CD14-positive monocyte (primary cell): ENCODE measurements at regions not wholly inside any gene's neighbourhood (a gene's known extent, or its start where the extent isn't known, plus 50 kb on each side); places are given as distances from the start of the nearest gene placed in this dataset.

Experiments
- DNase-seq, 3 donors: peaks; one replicate each; pipeline ENCODE4 v3.0.0-alpha.2; 2011 to 2022
- H2AFZ ChIP-seq: 2 replicates; pipeline ENCODE4 v1.6.0; 2012; ENCODE audit warnings: mild to moderate bottlenecking, low read depth, low read length, inconsistent platforms; ENCODE audit not compliant: insufficient read depth, poor library complexity, severe bottlenecking
- H3K27ac ChIP-seq, 2 donors: 1 replicate in 1 of 2; 2 replicates in 1 of 2; pipeline ENCODE4 v1.5.1; 2012 to 2013; ENCODE audit warnings: low read length in 2 of 2, control low read depth in 1 of 2, inconsistent platforms in 1 of 2, low read depth in 1 of 2, mild to moderate bottlenecking in 1 of 2
- H3K27me3 ChIP-seq, 2 donors: one replicate each; pipeline versions ENCODE4 v1.6.0 to v1.6.1; 2011 to 2013; ENCODE audit warnings: low read length in 2 of 2; ENCODE audit not compliant: control insufficient read depth in 2 of 2, insufficient read depth in 2 of 2
- H3K36me3 ChIP-seq, 2 donors: replicated peaks in 1 of 2; 1 replicate in 1 of 2; 2 replicates in 1 of 2; pipeline versions ENCODE4 v1.5.1 to v1.6.1; 2012 to 2013; ENCODE audit warnings: low read length in 2 of 2, control low read depth in 1 of 2, inconsistent platforms in 1 of 2, mild to moderate bottlenecking in 1 of 2; ENCODE audit not compliant: insufficient read depth in 2 of 2, control insufficient read depth in 1 of 2
- H3K4me1 ChIP-seq, 2 donors: 1 replicate in 1 of 2; 2 replicates in 1 of 2; pipeline versions ENCODE4 v1.5.1 to v1.6.1; 2012 to 2013; ENCODE audit warnings: low read length in 2 of 2, control low read depth in 1 of 2, inconsistent platforms in 1 of 2, mild to moderate bottlenecking in 1 of 2, moderate library complexity in 1 of 2; ENCODE audit not compliant: insufficient read depth in 2 of 2, control insufficient read depth in 1 of 2
- H3K4me2 ChIP-seq: replicated peaks from 2 replicates; pipeline ENCODE3; 2012; ENCODE audit warnings: low read length, moderate library complexity, mild to moderate bottlenecking; ENCODE audit not compliant: poor library complexity, severe bottlenecking; ENCODE audit errors: extremely low read depth
- H3K4me3 ChIP-seq, 3 experiments: fragments of 200-600 bp in 1 of 3; sonication (generic) in 1 of 3; replicated peaks in 1 of 3; 1 replicate in 2 of 3; 2 replicates in 1 of 3; pipeline ENCODE4 v1.5.1; 2011 to 2013; ENCODE audit warnings: low read length in 3 of 3, mild to moderate bottlenecking in 3 of 3, control low read depth in 2 of 3, low read depth in 2 of 3, inconsistent platforms in 1 of 3, moderate library complexity in 1 of 3
- H3K79me2 ChIP-seq: 2 replicates; pipeline ENCODE4 v1.6.0; 2012; ENCODE audit warnings: mild to moderate bottlenecking, control low read depth, inconsistent platforms, low read length, moderate library complexity; ENCODE audit not compliant: insufficient read depth
- H3K9ac ChIP-seq: 2 replicates; pipeline ENCODE4 v1.6.0; 2017; ENCODE audit warnings: low read length, mild to moderate bottlenecking; ENCODE audit not compliant: insufficient read depth, poor library complexity, severe bottlenecking
- H3K9me3 ChIP-seq, 2 donors: replicated peaks in 1 of 2; 1 replicate in 1 of 2; 2 replicates in 1 of 2; pipeline versions ENCODE4 v1.5.1 to v1.6.1; 2012 to 2013; ENCODE audit warnings: low read length in 2 of 2, control low read depth in 1 of 2; ENCODE audit not compliant: control insufficient read depth in 1 of 2, insufficient read depth in 1 of 2
- H4K20me1 ChIP-seq: 2 replicates; pipeline ENCODE4 v1.6.0; 2012; ENCODE audit warnings: mild to moderate bottlenecking, low read length, control low read depth, moderate library complexity; ENCODE audit not compliant: insufficient read depth
- H3K27ac Mint-ChIP-seq, 7 donors: one replicate each; pipeline ENCODE4 v1.8.0; 2020; ENCODE audit warnings: mild to moderate bottlenecking in 7 of 7, mixed read lengths in 7 of 7, moderate library complexity in 6 of 7, inconsistent platforms in 2 of 7
- H3K27me3 Mint-ChIP-seq, 3 donors: one replicate each; pipeline ENCODE4 v1.8.0; 2021 to 2022; ENCODE audit warnings: low read depth in 3 of 3, mild to moderate bottlenecking in 3 of 3, mixed read lengths in 3 of 3, moderate library complexity in 3 of 3, inconsistent platforms in 1 of 3
- H3K36me3 Mint-ChIP-seq, 2 donors: one replicate each; pipeline ENCODE4 v1.8.0; 2020; ENCODE audit warnings: mixed read lengths in 2 of 2, inconsistent platforms in 1 of 2, mild to moderate bottlenecking in 1 of 2
- H3K4me1 Mint-ChIP-seq: one replicate; pipeline ENCODE4 v1.8.0; 2020; ENCODE audit warnings: mild to moderate bottlenecking, mixed read lengths
- H3K4me3 Mint-ChIP-seq, 2 donors: one replicate each; pipeline ENCODE4 v1.8.0; 2020; ENCODE audit warnings: mild to moderate bottlenecking in 2 of 2, mixed read lengths in 2 of 2, moderate library complexity in 1 of 2
- H3K9me3 Mint-ChIP-seq, 7 donors: one replicate each; pipeline ENCODE4 v1.8.0; 2020 to 2022; ENCODE audit warnings: mixed read lengths in 7 of 7, mild to moderate bottlenecking in 6 of 7, moderate library complexity in 6 of 7, inconsistent platforms in 2 of 7
- CTCF ChIP-seq: fragments of 200-600 bp; IDR thresholded peaks from one replicate; pipeline ENCODE4 v1.8.0; 2022; ENCODE audit warnings: antibody characterized with exemption, mild to moderate bottlenecking
- WGBS: methylation state at CpG from one replicate; pipeline ENCODE4 v1.1.5; 2013; ENCODE audit warnings: missing lambda C conversion rate; ENCODE audit not compliant: insufficient coverage; 5-methylcytosine and 5-hydroxymethylcytosine counted together
- intact Hi-C, 2 donors: fragments of 100-400 bp; cut with micrococcal nuclease; formaldehyde crosslinking; loops; one replicate each; pipeline versions ENCODE4 v1.15.0 to v1.15.1; 2023

DNA sequence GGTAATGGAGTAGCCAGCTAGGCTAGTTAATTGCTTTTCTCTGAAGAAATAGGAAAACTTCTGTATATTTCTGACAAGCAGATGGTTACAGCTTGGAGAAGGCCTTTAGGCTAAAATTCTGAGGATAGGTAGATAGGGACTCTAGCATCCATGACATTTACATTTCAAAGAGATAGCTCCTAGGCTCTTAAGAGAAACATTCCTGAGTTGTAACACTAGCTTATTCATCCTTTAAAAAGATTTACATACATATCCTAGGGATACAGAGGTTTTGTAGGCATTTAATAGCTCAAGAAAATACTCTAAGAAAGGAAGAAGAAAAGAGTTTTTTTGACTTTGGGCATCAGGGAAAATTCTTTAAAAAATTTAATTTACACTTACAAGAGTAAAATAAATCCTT lies 130.9 kb upstream of the CCDC179 start:
- H3K4me1 Mint-ChIP-seq = no peaks in the 10 kb centered on the region
- Histone ChIP-seq H3K4me3 (no peak overlapping the region), H3K79me2 (no peaks in the 10 kb centered on the region), H3K9ac (no peak overlapping the region), H2AFZ (no peak overlapping the region), H3K27ac (no peak overlapping the region), H3K36me3 (no peaks in the 10 kb centered on the region), H3K4me1 (no peaks in the 10 kb centered on the region), H3K27me3 (no peaks in the 10 kb centered on the region), H4K20me1 (no peaks in the 10 kb centered on the region), H3K4me2 (no peak overlapping the region), H3K9me3 (peaks cover 18 to 30% of the 10 kb centered on the region in 2 donors)
- peaks cover 9 to 25% (median 14%) of the 10 kb centered on the region in 7 donors for H3K9me3 Mint-ChIP-seq
- H3K36me3 Mint-ChIP-seq = no peaks in the 10 kb centered on the region
- no peak overlapping the region for H3K4me3 Mint-ChIP-seq
- H3K27ac Mint-ChIP-seq = no peak overlapping the region
- TF ChIP-seq CTCF = no peak
- intact Hi-C loops = no loop called here
- H3K27me3 Mint-ChIP-seq = peaks cover 0 to 3% (median 0%) of the 10 kb centered on the region in 3 donors
- DNase-seq = no peak

GRCh38 chr11:23006730-23007129 lies 146.5 kb upstream of the CCDC179 start:
- Mint-ChIP-seq H3K4me3 (no peak overlapping the region), H3K27ac (no peak overlapping the region), H3K9me3 (peaks cover 6 to 26% (median 13%) of the 10 kb centered on the region in 7 donors), H3K36me3 (no peaks in the 10 kb centered on the region), H3K4me1 (no peaks in the 10 kb centered on the region), H3K27me3 (no peaks in the 10 kb centered on the region)
- no peaks in the 10 kb centered on the region for H3K4me1 ChIP-seq
- no peaks in the 10 kb centered on the region for H3K79me2 ChIP-seq
- no peaks in the 10 kb centered on the region for H3K27me3 ChIP-seq
- intact Hi-C loops = no loop called here
- WGBS = no CpG with 5 or more reads among the region's 4 CpGs
- H3K4me2 ChIP-seq = no peak overlapping the region
- no peaks in the 10 kb centered on the region for H4K20me1 ChIP-seq
- no peak overlapping the region for H3K4me3 ChIP-seq
- H3K36me3 ChIP-seq = no peaks in the 10 kb centered on the region
- H3K9ac ChIP-seq = no peak overlapping the region
- H3K27ac ChIP-seq = no peak overlapping the region
- no peak overlapping the region for H2AFZ ChIP-seq
- TF ChIP-seq CTCF = no peak
- H3K9me3 ChIP-seq = peaks cover 17 to 21% of the 10 kb centered on the region in 2 donors
- no peak for DNase-seq
